HG02870 (cell line): ENCODE measurements at regions not wholly inside any gene's neighbourhood (a gene's known extent, or its start where the extent isn't known, plus 50 kb on each side); places are given as distances from the start of the nearest gene placed in this dataset.

Source experiments
- ATAC-seq: cut with Tn5 transposase; IDR thresholded peaks from one replicate; pipeline ENCODE4 v1.9.1; 2021; ENCODE audit warnings: mild to moderate bottlenecking, moderate library complexity; ENCODE audit not compliant: unreplicated experiment

- ATAC-seq, result no peak
These were observed 973.1 kb downstream of the TMEM182 start for GRCh38 chr2:103734911-103735310.

GRCh38 chr2:103738108-103738507 is 976.3 kb downstream of the TMEM182 start:
- ATAC-seq, result no peak

GRCh38 chr2:103738606-103739005 is 976.8 kb downstream of the TMEM182 start:
- no peak for ATAC-seq

DNA sequence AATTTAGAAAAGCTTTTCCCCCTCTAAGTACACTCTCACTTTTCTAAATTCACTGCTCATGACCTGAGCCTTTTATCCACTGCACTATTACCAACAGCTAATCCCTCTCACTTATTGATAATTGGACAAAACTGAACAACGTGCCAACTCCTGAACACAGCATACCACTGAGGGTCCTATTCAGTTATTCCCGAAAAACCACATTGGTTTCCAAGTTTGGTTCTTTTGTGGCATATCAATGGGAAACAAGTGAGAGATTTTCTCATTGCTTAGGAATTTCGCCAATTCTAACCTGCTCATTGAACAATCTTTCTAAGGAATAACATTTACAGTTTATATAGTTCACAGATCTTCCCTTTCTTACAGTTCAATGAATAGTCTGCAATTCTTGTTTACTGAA is 977.4 kb downstream of the TMEM182 start:
- ATAC-seq, result no peak

GRCh38 chr2:103739921-103740320 is 978.1 kb downstream of the TMEM182 start:
- ATAC-seq, result no peak

GRCh38 chr2:103740631-103741030 is 978.8 kb downstream of the TMEM182 start:
- ATAC-seq, result no peak

DNA sequence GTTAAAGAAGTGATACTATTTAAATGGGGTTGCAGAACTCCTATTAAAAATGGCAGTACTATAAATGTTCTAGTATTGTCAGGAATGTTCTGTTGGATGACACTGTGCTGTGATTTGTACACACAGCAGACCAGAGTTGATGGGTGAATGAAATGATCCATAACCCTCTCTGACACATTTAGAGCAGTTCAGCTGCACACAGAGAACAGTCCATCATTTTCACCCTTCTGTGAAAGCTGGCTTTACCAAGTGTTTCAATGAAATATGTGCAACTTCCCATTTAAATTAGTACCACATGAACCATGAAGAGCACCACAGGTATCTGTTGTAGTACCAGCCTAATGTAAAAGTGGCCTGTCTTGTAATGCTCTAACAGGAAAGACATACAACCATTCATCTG is 981.4 kb downstream of the TMEM182 start:
- no peak for ATAC-seq

DNA sequence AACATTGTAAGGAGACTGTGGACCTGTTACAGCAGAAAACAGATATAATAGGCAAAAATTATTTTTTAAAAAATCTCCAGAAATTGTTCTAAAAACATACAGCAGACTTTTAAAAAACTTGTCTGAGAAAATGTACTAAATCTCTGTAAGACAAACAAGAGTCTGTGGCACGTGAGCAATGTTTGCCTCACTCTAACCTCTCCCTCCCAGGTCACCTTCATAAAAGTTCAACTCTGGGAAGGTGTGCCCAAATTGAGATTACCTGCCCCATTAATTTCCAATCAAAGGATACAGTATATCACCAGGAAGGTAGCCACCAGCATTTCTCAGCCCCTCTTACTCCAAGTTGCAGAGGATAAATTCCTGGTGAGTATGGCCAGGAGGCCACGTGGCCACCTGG is 992.7 kb downstream of the TMEM182 start:
- ATAC-seq, result no peak

- ATAC-seq, result no peak
These were observed 1012.1 kb downstream of the TMEM182 start for GRCh38 chr2:103773884-103774283.

DNA sequence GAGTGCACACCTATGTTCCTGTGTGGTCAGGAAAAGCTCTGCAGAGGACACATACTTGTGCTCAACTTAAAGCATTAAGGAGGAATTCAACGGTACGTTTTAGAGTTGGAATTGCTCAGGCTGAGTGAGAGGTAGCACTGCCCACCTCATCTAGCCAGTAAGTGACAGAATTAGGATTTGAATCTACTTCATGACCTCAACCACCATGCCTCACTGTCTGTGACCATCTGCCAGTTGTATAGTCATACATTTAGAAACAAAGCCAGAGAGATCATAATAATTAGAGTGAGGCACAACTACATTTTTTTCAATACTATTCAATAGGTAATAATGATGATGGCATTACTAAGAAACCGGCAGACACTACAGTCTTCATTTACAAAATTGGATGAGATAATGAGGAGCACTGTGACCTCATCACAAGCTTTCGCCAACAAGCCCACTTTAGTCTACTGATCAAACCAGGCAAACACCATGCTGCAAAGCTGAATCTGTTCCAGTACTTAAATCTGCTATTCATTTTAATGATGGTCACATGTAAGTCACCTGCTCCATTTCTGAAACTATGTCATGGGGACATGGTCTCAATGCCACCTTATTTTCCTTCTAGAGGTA is 1018.4 kb downstream of the TMEM182 start:
- no peak for ATAC-seq

DNA sequence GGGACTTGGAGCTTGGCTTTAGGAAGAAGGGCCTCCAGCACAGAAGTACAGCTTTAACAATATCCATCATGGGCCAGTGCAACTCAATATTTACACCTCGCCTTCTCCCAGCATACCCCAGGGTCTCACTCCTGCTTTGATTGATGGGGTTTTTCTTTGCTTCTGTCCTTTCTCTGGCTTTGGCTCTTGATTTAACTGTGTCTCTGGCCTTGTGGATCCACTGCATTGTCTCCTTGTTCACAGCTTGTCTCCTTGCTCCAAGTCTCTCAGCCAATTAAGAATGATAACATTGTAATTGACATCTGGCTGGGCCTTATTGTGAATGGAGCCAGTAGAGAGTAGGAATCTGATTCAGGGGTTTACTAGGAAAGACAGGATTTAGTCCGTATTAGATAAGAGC is 1019.5 kb downstream of the TMEM182 start:
- ATAC-seq, result no peak

- no peak for ATAC-seq
These were observed 1022.4 kb downstream of the TMEM182 start for GRCh38 chr2:103784261-103784660.

- ATAC-seq, result no peak
These were observed 1023.6 kb downstream of the TMEM182 start for GRCh38 chr2:103785432-103785831.

DNA sequence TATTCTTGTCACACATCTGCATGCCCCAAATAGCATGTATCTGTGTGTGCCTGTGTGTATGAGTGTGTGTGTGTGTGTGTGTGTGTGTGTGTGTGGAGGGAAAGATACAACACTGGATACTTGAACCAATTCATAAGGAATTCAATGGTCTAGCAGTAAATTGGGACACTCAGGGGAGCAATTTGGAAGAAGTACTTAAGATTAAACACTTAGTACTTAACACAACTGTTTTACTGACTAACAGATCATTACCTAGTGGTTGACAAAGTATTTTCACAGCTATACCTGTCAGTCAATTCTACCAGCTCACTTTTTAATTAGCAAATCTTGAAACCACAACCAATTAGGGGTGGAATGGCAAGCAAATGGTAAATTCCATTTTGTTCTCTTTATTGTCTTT is 1024.1 kb downstream of the TMEM182 start:
- ATAC-seq, result no peak

DNA sequence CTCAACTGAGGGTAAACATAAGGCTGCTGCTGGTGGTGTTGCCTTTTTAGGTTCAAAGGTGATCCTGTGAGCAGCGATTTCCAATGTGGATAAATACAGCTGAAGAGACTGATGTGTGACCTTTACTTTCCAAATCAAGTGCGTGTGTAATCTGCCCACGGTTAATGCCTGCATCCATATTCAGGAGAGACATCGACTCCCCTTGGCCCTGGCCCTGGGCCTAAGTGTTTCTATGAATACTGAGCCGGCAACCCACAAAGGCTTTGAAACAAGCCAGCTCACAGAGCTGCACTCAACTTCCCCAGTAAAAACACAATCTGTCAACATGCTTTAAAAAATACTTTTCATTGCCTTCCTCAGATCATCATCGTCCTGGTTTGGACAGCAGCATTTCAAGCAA is 1026.6 kb downstream of the TMEM182 start:
- ATAC-seq, result no peak

DNA sequence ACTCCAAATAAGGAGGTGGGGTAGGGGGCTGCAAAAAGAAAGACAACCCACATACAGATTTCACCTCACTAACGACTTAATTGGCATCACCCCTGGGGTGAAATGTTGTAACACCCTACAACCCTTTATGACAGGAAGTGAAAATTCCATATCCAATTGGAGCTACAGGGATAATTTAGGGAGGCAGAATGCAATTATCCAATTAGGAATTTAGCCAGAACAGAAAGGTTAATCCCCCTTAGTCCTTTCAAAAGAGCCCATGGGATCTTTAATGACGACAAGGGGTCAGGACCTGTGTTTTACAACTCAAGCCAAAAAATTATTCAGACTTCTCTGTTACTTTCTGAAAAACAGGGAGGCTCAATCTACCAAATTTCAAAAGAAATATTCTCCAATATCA is 1027.1 kb downstream of the TMEM182 start:
- ATAC-seq, result no peak

- no peak for ATAC-seq
These were observed 1027.7 kb downstream of the TMEM182 start for GRCh38 chr2:103789381-103790095.

GRCh38 chr2:103792042-103792441 is 1030.2 kb downstream of the TMEM182 start:
- ATAC-seq, result no peak

GRCh38 chr2:103798291-103798690 is 1036.5 kb downstream of the TMEM182 start:
- no peak for ATAC-seq

GRCh38 chr2:103804013-103804412 is 1042.2 kb downstream of the TMEM182 start:
- no peak for ATAC-seq

DNA sequence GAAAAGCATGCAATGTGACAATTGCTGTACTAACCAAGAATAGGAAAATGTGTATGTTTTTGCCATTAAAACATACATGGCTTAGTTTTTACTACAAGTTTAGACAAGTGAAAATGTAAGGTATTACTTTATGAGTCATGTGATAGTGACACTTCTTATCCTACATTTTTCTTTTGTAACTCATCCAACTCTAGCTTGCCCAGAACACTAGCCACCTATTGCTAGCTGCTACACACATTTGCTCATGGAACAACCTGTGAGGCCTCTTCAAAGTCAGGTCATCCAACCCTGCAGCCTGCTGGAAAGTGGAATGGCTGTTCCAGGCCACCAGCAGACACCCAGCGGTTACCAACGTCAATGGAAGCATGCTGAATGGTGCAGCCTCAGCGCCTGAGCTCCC is 1043.9 kb downstream of the TMEM182 start:
- no peak for ATAC-seq

DNA sequence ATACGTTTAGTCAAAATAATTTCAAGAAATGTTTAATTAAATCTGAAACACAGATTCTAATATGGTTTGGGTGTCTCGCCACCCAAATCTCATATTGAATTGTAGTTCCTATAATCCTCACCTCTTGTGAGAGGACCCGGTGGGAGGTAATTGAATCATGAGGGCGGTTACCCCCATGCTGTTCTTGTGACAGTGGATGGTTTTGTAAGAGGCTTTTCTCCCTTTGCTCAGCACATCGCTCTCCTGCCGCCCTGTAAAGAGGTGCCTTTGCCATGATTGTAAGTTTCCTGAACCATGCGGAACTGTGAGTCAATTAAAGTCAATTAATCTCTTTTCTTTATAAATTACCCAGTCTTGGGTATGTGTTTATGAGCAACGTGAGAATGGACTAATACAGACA is 1045.1 kb upstream of the POU3F3 start:
- ATAC-seq, result no peak

GRCh38 chr2:103809415-103809814 is 1044.5 kb upstream of the POU3F3 start:
- no peak for ATAC-seq
